ENCODE measurements at regions not wholly inside any gene's neighbourhood (a gene's known extent, or its start where the extent isn't known, plus 50 kb on each side); places are given as distances from the start of the nearest gene placed in this dataset.

DNA sequence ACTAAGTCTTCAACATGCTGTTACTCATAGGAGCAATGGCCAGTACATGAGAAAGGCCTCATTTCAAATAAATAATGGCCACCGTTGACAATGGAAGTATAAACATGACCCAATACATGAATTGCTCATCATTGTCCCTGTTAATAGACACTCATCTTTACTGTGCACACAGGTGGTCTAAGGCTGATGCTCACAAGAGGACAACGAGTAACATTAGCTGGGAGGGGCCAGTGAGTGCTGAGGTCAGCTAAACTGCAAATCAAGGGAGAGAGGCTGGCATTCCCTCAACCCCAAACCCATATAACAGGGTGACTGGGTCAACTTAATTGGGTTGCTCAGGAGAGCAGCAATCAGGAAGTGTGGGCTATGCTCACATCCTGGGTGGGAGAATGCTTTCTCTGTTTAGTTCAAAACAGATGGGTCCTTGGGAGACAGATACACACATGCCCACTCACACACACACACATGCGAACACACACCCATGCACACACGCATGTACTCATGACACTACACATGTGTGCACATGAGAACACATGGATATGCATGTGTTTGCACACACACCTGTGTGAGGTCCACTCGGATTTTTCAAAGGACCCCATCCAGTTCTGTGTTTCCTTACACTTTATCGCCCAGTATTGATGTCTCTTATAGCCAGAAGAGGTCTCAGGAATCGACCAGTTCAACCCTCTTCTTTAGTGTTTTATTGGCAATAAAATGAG lies 172.0 kb downstream of the INHBB start:
- no peak for DNase-seq (ENCODE audit: insufficient read length, low spot score, missing footprints)
- Histone ChIP-seq H3K36me3 (ENCODE audit: insufficient read depth, low read length) (no peaks in the 10 kb centered on the region), H3K9me3 (ENCODE audit: low read depth, low read length) (no peaks in the 10 kb centered on the region), H3K4me1 (ENCODE audit: insufficient read depth, low read length) (peaks cover 4% of the 10 kb centered on the region), H3K79me2 (ENCODE audit: insufficient read depth, low read length) (no peaks in the 10 kb centered on the region), H4K20me1 (ENCODE audit: insufficient read depth, low read length) (no peaks in the 10 kb centered on the region), H3K4me3 (ENCODE audit: insufficient read depth, low read length) (no peak overlapping the region), H2AFZ (ENCODE audit: low read length) (no peak overlapping the region), H3K27me3 (ENCODE audit: insufficient read depth, low read length) (no peaks in the 10 kb centered on the region), H3K27ac (ENCODE audit: low read depth, low read length) (no peak overlapping the region), H3K4me2 (ENCODE audit: insufficient read depth, low read length) (no peak overlapping the region)
- TF ChIP-seq, protein P1, sequence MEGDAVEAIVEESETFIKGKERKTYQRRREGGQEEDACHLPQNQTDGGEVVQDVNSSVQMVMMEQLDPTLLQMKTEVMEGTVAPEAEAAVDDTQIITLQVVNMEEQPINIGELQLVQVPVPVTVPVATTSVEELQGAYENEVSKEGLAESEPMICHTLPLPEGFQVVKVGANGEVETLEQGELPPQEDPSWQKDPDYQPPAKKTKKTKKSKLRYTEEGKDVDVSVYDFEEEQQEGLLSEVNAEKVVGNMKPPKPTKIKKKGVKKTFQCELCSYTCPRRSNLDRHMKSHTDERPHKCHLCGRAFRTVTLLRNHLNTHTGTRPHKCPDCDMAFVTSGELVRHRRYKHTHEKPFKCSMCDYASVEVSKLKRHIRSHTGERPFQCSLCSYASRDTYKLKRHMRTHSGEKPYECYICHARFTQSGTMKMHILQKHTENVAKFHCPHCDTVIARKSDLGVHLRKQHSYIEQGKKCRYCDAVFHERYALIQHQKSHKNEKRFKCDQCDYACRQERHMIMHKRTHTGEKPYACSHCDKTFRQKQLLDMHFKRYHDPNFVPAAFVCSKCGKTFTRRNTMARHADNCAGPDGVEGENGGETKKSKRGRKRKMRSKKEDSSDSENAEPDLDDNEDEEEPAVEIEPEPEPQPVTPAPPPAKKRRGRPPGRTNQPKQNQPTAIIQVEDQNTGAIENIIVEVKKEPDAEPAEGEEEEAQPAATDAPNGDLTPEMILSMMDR (IDR thresholded peaks at IDR 0.05; ENCODE audit: extremely low read depth, low read depth, low read length) = no peak

DNA sequence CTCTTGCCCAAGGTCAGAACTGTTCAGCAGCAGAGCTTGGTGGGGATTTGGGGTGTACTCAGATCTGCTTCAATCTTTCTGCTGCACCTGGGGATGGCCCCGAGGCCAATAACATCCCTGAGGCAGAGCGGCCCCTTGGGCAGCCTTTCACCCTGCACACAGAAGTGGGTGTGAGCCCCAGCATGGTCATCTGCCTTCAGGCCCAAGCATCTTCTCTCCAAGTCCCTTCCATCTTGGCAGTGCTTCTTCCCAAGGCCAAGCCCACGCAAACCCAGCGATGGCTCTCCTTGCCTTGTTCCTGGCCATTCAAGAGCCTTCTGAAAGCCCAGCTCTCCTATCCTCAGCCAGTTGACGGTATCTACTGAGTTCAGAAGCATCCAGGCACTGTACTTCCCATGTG lies 172.9 kb downstream of the INHBB start:
- no peaks in the 10 kb centered on the region for H3K9me3 ChIP-seq (ENCODE audit: low read depth, low read length)
- H3K4me1 ChIP-seq (ENCODE audit: insufficient read depth, low read length) = peaks cover 4% of the 10 kb centered on the region
- no peaks in the 10 kb centered on the region for H3K27me3 ChIP-seq (ENCODE audit: insufficient read depth, low read length)
- H3K4me3 ChIP-seq (ENCODE audit: insufficient read depth, low read length) = no peak overlapping the region
- TF ChIP-seq, protein P1 (IDR thresholded peaks at IDR 0.05; ENCODE audit: extremely low read depth, low read depth, low read length) = no peak
- no peak overlapping the region for H2AFZ ChIP-seq (ENCODE audit: low read length)
- H3K36me3 ChIP-seq (ENCODE audit: insufficient read depth, low read length) = no peaks in the 10 kb centered on the region
- no peak overlapping the region for H3K4me2 ChIP-seq (ENCODE audit: insufficient read depth, low read length)
- H3K27ac ChIP-seq (ENCODE audit: low read depth, low read length) = no peak overlapping the region
- H4K20me1 ChIP-seq (ENCODE audit: insufficient read depth, low read length) = no peaks in the 10 kb centered on the region
- H3K79me2 ChIP-seq (ENCODE audit: insufficient read depth, low read length) = no peaks in the 10 kb centered on the region
- DNase-seq (ENCODE audit: insufficient read length, low spot score, missing footprints) = no peak

DNA sequence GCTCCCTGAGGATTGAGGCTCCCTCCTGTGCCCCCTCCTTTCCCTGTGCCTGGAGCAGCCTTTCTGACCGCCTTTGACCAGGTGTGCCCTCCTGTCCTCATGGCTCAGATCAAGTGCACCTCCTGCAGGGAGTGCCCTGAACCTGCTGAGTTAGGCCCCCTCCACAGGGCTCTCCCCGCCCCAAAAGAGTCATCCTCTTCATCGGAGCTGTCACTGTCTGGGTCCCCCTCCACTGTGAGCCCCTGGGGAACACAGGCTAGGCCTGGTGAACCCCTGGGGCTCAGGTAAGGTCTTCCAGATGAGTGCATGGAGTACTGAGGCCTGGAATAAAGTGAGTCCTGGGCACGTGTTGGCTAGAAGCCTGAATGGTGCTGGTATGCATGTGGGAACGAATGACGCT lies 173.5 kb downstream of the INHBB start:
- H3K27ac ChIP-seq (ENCODE audit: low read depth, low read length) = no peak overlapping the region
- H3K36me3 ChIP-seq (ENCODE audit: insufficient read depth, low read length) = no peaks in the 10 kb centered on the region
- H3K9me3 ChIP-seq (ENCODE audit: low read depth, low read length) = no peaks in the 10 kb centered on the region
- no peaks in the 10 kb centered on the region for H3K79me2 ChIP-seq (ENCODE audit: insufficient read depth, low read length)
- H4K20me1 ChIP-seq (ENCODE audit: insufficient read depth, low read length) = no peaks in the 10 kb centered on the region
- H2AFZ ChIP-seq (ENCODE audit: low read length) = no peak overlapping the region
- TF ChIP-seq, protein P1 (IDR thresholded peaks at IDR 0.05; ENCODE audit: extremely low read depth, low read depth, low read length) = no peak
- no peak for DNase-seq (ENCODE audit: insufficient read length, low spot score, missing footprints)
- H3K4me2 ChIP-seq (ENCODE audit: insufficient read depth, low read length) = no peak overlapping the region
- H3K4me1 ChIP-seq (ENCODE audit: insufficient read depth, low read length) = peaks cover 4% of the 10 kb centered on the region
- no peak overlapping the region for H3K4me3 ChIP-seq (ENCODE audit: insufficient read depth, low read length)
- no peaks in the 10 kb centered on the region for H3K27me3 ChIP-seq (ENCODE audit: insufficient read depth, low read length)

DNA sequence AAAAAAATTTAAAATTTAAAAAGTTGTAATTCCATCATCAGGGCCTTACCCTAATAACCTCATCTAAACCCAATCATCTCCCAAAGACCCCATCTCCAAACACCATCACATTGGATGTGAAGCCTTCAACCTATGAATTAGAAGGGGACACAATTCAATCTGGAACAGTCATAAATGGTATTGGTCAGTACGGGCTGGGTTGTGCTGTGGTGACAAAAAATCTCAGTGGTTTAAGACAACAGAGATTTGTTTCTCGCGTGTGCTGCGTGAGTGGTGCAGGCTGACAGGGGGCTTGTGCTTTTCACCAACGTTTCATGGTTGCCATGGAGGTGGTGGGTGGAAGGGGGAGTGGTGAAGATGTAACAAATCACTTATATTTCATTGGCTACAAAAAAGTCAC lies 174.5 kb downstream of the INHBB start:
- TF ChIP-seq, protein P1 (IDR thresholded peaks at IDR 0.05; ENCODE audit: extremely low read depth, low read depth, low read length) = no peak
- Histone ChIP-seq H4K20me1 (ENCODE audit: insufficient read depth, low read length) (no peaks in the 10 kb centered on the region), H3K4me1 (ENCODE audit: insufficient read depth, low read length) (peaks cover 5% of the 10 kb centered on the region), H2AFZ (ENCODE audit: low read length) (no peak overlapping the region), H3K79me2 (ENCODE audit: insufficient read depth, low read length) (no peaks in the 10 kb centered on the region), H3K27me3 (ENCODE audit: insufficient read depth, low read length) (no peaks in the 10 kb centered on the region), H3K27ac (ENCODE audit: low read depth, low read length) (no peak overlapping the region), H3K36me3 (ENCODE audit: insufficient read depth, low read length) (no peaks in the 10 kb centered on the region), H3K9me3 (ENCODE audit: low read depth, low read length) (no peaks in the 10 kb centered on the region), H3K4me2 (ENCODE audit: insufficient read depth, low read length) (no peak overlapping the region), H3K4me3 (ENCODE audit: insufficient read depth, low read length) (no peak overlapping the region)
- DNase-seq (ENCODE audit: insufficient read length, low spot score, missing footprints) = no peak
